ENCODE measurements at regions not wholly inside any gene's neighbourhood (a gene's known extent, or its start where the extent isn't known, plus 50 kb on each side); places are given as distances from the start of the nearest gene placed in this dataset.

GRCh38 chr22:27662359-27663301 is 138.9 kb downstream of the MN1 start:
- no peak overlapping the region for H3K23ac ChIP-seq (ENCODE audit: insufficient read length, low read depth, low read length)
- no peak overlapping the region for H3K18ac ChIP-seq (ENCODE audit: insufficient read length, low read depth, low read length)
- H3K56ac ChIP-seq (ENCODE audit: insufficient read length, low read depth, low read length): no peak overlapping the region
- no peak overlapping the region for H2BK120ac ChIP-seq (ENCODE audit: low read depth, low read length, poor library complexity, severe bottlenecking)
- H4K5ac ChIP-seq (ENCODE audit: insufficient read length, low read depth, low read length): no peak overlapping the region
- H3K14ac ChIP-seq (ENCODE audit: insufficient read depth, low read length): no peak overlapping the region; the same call in 1 of the 2 replicates
- H3K36me3 Mint-ChIP-seq (ENCODE audit: insufficient read depth in 1 of 3, low read depth in 3 of 3): peaks cover 7 to 9% (median 7%) of the 10 kb centered on the region in 3 experiments; a peak in 6 of 7 replicates
- no peak overlapping the region for H3K4me3 Mint-ChIP-seq
- H3T11ph ChIP-seq (ENCODE audit: low read length): no peak overlapping the region
- H4K8ac ChIP-seq (replicated peaks; ENCODE audit: insufficient read length, low read depth, low read length): no peak overlapping the region
- peaks cover 12 to 17% of the 10 kb centered on the region in 2 experiments for H3K4me1 Mint-ChIP-seq
- no peaks in the 10 kb centered on the region for H3K27me3 ChIP-seq (ENCODE audit: insufficient read depth, low read length)
- DNase-seq: no peak
- H2BK5ac ChIP-seq (ENCODE audit: insufficient read length, low read length): no peak overlapping the region
- H3K23me2 ChIP-seq (ENCODE audit: insufficient read length, low read depth, low read length, poor library complexity, severe bottlenecking): no peaks in the 10 kb centered on the region
- WGBS (ENCODE audit: extremely low coverage, insufficient read length, low lambda C conversion rate): no CpG with 5 or more reads among the region's 13 CpGs
- H3K9me3 ChIP-seq (ENCODE audit: control insufficient read depth, low read depth, low read length): no peaks in the 10 kb centered on the region
- H2BK20ac ChIP-seq (ENCODE audit: low read depth, low read length, poor library complexity, severe bottlenecking): no peak overlapping the region
- H2BK15ac ChIP-seq (ENCODE audit: low read depth, low read length): no peak overlapping the region
- H3K4ac ChIP-seq (ENCODE audit: low read depth, low read length): no peak overlapping the region
- H3K27ac Mint-ChIP-seq: peak overlapping the region in 1 of 3 experiments; percentile 18; a peak in 2 of 7 replicates
- no peak overlapping the region for H2AFZ ChIP-seq (ENCODE audit: low read length)
- H2AK5ac ChIP-seq (ENCODE audit: insufficient read length, low read length): no peak overlapping the region
- H3K9ac ChIP-seq (ENCODE audit: extremely low read depth, insufficient read length, low read length): no peak overlapping the region
- H4K20me1 ChIP-seq (ENCODE audit: control insufficient read depth, insufficient read depth, insufficient read length): no peaks in the 10 kb centered on the region
- TF ChIP-seq CTCF (conservative IDR thresholded peaks at IDR 0.05): no peak
- no peak overlapping the region for H3K4me2 ChIP-seq (ENCODE audit: insufficient read depth, insufficient read length, low read length)
- no peak overlapping the region for H3K27ac ChIP-seq (ENCODE audit: insufficient read length, low read depth, low read length)
- no peak overlapping the region for H4K91ac ChIP-seq (ENCODE audit: insufficient read length, low read depth, low read length)
- peaks cover 4 to 5% of the 10 kb centered on the region in 2 experiments for H3K9me3 Mint-ChIP-seq
- H3K27me3 Mint-ChIP-seq (ENCODE audit: low read depth): peaks cover 2% of the 10 kb centered on the region
- no peaks in the 10 kb centered on the region for H3K79me2 ChIP-seq (ENCODE audit: insufficient read depth, low read length)
- H3K79me1 ChIP-seq (ENCODE audit: insufficient read depth, low read depth, low read length, poor library complexity, severe bottlenecking): no peaks in the 10 kb centered on the region
- H3K4me1 ChIP-seq (ENCODE audit: insufficient read depth, low read length): peaks cover under 1% of the 10 kb centered on the region; the same call in 1 of the 2 replicates
- H2BK12ac ChIP-seq (ENCODE audit: insufficient read length, low read depth, low read length): no peak overlapping the region
